ENCODE measurements at regions not wholly inside any gene's neighbourhood (a gene's known extent, or its start where the extent isn't known, plus 50 kb on each side); places are given as distances from the start of the nearest gene placed in this dataset.

DNA sequence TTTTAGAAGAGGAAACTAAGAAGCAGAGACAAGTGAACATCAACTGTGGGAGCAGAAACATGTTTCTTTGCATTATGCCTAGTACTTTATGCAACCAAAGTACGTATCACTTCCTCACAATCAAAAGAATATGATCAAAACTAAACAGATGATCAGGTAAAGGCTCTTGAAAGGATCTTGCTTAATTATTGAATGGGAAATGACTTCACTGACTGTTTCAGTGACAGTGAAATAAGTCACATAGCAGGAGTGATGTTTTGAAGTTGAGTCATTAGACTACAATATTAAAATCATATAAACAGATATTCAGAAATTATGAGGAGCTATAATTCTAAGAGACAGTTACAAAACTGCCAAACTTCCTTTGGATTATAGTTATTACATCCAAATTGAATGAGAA is 527.3 kb downstream of the MTRR start:
- TF ChIP-seq, protein P1, sequence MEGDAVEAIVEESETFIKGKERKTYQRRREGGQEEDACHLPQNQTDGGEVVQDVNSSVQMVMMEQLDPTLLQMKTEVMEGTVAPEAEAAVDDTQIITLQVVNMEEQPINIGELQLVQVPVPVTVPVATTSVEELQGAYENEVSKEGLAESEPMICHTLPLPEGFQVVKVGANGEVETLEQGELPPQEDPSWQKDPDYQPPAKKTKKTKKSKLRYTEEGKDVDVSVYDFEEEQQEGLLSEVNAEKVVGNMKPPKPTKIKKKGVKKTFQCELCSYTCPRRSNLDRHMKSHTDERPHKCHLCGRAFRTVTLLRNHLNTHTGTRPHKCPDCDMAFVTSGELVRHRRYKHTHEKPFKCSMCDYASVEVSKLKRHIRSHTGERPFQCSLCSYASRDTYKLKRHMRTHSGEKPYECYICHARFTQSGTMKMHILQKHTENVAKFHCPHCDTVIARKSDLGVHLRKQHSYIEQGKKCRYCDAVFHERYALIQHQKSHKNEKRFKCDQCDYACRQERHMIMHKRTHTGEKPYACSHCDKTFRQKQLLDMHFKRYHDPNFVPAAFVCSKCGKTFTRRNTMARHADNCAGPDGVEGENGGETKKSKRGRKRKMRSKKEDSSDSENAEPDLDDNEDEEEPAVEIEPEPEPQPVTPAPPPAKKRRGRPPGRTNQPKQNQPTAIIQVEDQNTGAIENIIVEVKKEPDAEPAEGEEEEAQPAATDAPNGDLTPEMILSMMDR (conservative IDR thresholded peaks at IDR 0.05 in 1 of 2, IDR thresholded peaks at IDR 0.05 in 1 of 2; ENCODE audit: low read depth in 1 of 2, low read length in 2 of 2) = no peak
- no peak for TF ChIP-seq EZH2 (IDR thresholded peaks at IDR 0.05; ENCODE audit: low read length, missing control alignments)

All from fibroblast of lung (primary cell).